ENCODE measurements at regions not wholly inside any gene's neighbourhood (a gene's known extent, or its start where the extent isn't known, plus 50 kb on each side); places are given as distances from the start of the nearest gene placed in this dataset.

GRCh38 chr12:132408626-132409494 is 79.5 kb upstream of the GALNT9 start:
- no peak for TF ChIP-seq CTCF (IDR thresholded peaks at IDR 0.05)
- TF ChIP-seq POLR2AphosphoS5 (IDR thresholded peaks at IDR 0.05) = no peak
- TF ChIP-seq POLR2A (IDR thresholded peaks at IDR 0.05; ENCODE audit: low read depth) = no peak

Measured in esophagus muscularis mucosa (tissue), 3 donors.